Activated T-cell treated with anti-CD3 and anti-CD28 coated beads, Interleukin-2, amount 50 U/mL, for 24 hours (primary cell): ENCODE measurements at regions not wholly inside any gene's neighbourhood (a gene's known extent, or its start where the extent isn't known, plus 50 kb on each side); places are given as distances from the start of the nearest gene placed in this dataset.
"Not testable (repeated sequence)": the region's sequence is repeated elsewhere in the genome, so short reads cannot be mapped to it uniquely, and the experiment has no call there.

Experiments used
- DNase-seq: peaks from one replicate; pipeline ENCODE4 v3.0.0-alpha.2; 2020
- H3K27ac Mint-ChIP-seq: 2 replicates; pipeline ENCODE4 v1.8.0; 2020; ENCODE audit warnings: mild to moderate bottlenecking, mixed read lengths
- H3K27me3 Mint-ChIP-seq: 2 replicates; pipeline ENCODE4 v1.8.0; 2020; ENCODE audit warnings: mixed read lengths
- H3K36me3 Mint-ChIP-seq: 2 replicates; pipeline ENCODE4 v1.8.0; 2020; ENCODE audit warnings: low read depth, mixed read lengths
- H3K4me1 Mint-ChIP-seq: 2 replicates; pipeline ENCODE4 v1.8.0; 2020; ENCODE audit warnings: low read depth, mixed read lengths
- H3K4me3 Mint-ChIP-seq: 2 replicates; pipeline ENCODE4 v1.8.0; 2020; ENCODE audit warnings: mild to moderate bottlenecking, moderate library complexity, mixed read lengths
- H3K9me3 Mint-ChIP-seq: 2 replicates; pipeline ENCODE4 v1.8.0; 2020; ENCODE audit warnings: mixed read lengths

DNA sequence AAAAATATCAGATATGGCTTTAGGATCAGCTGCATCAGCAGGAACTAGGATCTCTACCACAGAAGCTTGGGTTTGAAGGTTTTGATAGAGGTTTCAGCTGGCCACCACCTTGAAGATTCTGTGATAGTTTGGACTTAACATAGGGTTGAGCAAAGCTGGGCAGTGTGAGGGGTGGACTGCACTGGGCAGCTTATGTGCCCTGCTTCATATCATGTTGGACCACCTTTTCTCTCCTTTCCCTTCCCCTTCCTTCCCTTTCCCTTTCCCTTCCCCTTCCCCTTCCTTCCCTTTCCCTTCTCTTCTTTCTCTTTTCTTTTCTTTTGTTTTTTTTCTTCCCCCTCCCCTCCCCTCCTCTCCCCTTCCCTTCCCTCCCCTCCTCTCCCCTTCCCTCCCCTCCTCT is 196.3 kb upstream of the CXCR4 start:
- no peak overlapping the region for H3K27ac Mint-ChIP-seq
- peaks cover 38% of the 10 kb centered on the region for H3K4me1 Mint-ChIP-seq
- no peak overlapping the region for H3K4me3 Mint-ChIP-seq
- H3K36me3 Mint-ChIP-seq: no peaks in the 10 kb centered on the region
- H3K9me3 Mint-ChIP-seq: no peaks in the 10 kb centered on the region
- H3K27me3 Mint-ChIP-seq: no peaks in the 10 kb centered on the region
- no peak for DNase-seq

- not testable (repeated sequence) for H3K27ac Mint-ChIP-seq, H3K27me3 Mint-ChIP-seq, H3K9me3 Mint-ChIP-seq, H3K4me3 Mint-ChIP-seq, DNase-seq, H3K36me3 Mint-ChIP-seq
- H3K4me1 Mint-ChIP-seq: peaks cover 34% of the 10 kb centered on the region
Observed at GRCh38 chr2:136312568-136312967, 194.6 kb upstream of the CXCR4 start.

GRCh38 chr2:136310797-136311603 is 193.1 kb upstream of the CXCR4 start:
- Mint-ChIP-seq H3K27ac (peak overlapping the region; percentile 90), H3K4me1 (peaks cover 36% of the 10 kb centered on the region), H3K9me3 (no peaks in the 10 kb centered on the region), H3K27me3 (no peaks in the 10 kb centered on the region), H3K36me3 (no peaks in the 10 kb centered on the region), H3K4me3 (peak overlapping the region; percentile 30)
- DNase-seq: peak; percentile 55

DNA sequence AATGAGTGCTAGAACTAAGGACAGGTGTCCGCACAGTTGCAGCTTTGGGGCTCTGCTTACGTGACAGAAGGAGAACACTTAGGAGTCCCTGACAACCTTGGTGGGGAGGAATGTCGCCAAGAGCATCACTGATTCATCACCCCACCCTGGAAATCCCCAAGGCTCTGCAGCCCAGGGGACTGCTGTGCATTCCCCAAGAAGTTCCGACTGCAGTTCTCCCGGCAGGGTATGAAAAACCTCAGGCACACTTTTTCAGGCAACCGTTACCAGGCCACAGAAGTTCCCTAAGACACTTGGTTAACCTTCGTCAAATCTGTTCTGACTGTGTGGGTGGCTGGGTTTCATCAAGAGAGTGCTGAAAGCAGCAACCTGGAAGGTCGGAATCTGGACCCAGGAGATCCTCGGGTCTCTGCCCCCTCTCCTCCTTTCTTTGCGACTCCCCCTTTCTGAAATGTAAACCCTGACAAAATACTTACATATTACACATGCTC is 192.1 kb upstream of the CXCR4 start:
- Mint-ChIP-seq H3K36me3 (no peaks in the 10 kb centered on the region), H3K27ac (peak overlapping the region; percentile 90), H3K4me3 (peak overlapping the region; percentile 30)

DNA sequence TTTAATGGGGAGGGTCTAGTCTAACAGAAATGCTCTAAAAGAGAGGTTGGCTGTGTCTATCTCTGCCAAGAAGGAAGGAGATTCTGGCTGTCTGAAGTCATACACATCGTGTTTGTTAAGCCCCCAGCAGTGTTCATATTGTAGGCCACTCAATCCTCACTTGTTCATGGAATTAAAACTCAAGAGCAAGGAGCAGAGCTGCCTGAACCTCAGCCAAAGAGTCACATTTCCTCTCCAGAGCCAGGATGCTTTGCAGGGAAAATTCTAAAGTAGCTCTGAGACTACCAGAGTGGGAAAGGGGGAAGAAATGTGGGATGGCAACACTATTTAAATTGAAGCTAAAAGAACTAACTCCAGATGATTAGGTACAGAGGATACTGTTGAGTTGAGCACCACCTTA is 190.7 kb upstream of the CXCR4 start:
- peaks cover 47% of the 10 kb centered on the region for H3K4me1 Mint-ChIP-seq
- no peak overlapping the region for H3K27ac Mint-ChIP-seq

More for the DNA sequence above, 192.1 kb upstream of the CXCR4 start:
- peak; percentile 51 for DNase-seq
- Mint-ChIP-seq H3K4me1 (peaks cover 45% of the 10 kb centered on the region), H3K9me3 (no peaks in the 10 kb centered on the region), H3K27me3 (no peaks in the 10 kb centered on the region)

GRCh38 chr2:136306836-136307235 is 188.9 kb upstream of the CXCR4 start:
- Mint-ChIP-seq H3K36me3 (no peaks in the 10 kb centered on the region), H3K27ac (no peak overlapping the region), H3K9me3 (no peaks in the 10 kb centered on the region), H3K4me3 (no peak overlapping the region), H3K4me1 (peaks cover 45% of the 10 kb centered on the region), H3K27me3 (no peaks in the 10 kb centered on the region)
- DNase-seq: no peak

More for the DNA sequence above, 190.7 kb upstream of the CXCR4 start:
- H3K27me3 Mint-ChIP-seq: no peaks in the 10 kb centered on the region
- no peak for DNase-seq
- H3K36me3 Mint-ChIP-seq: no peaks in the 10 kb centered on the region
- H3K9me3 Mint-ChIP-seq: no peaks in the 10 kb centered on the region
- H3K4me3 Mint-ChIP-seq: no peak overlapping the region

GRCh38 chr2:136305517-136306192 is 187.7 kb upstream of the CXCR4 start:
- peak overlapping the region; percentile 46 for H3K4me3 Mint-ChIP-seq
- DNase-seq: peak; percentile 70
- no peaks in the 10 kb centered on the region for H3K36me3 Mint-ChIP-seq
- no peaks in the 10 kb centered on the region for H3K27me3 Mint-ChIP-seq
- H3K9me3 Mint-ChIP-seq: no peaks in the 10 kb centered on the region
- peaks cover 33% of the 10 kb centered on the region for H3K4me1 Mint-ChIP-seq
- peak overlapping the region; percentile 88 for H3K27ac Mint-ChIP-seq

- H3K4me3 Mint-ChIP-seq: no peak overlapping the region
- no peaks in the 10 kb centered on the region for H3K36me3 Mint-ChIP-seq
- no peaks in the 10 kb centered on the region for H3K27me3 Mint-ChIP-seq
- H3K9me3 Mint-ChIP-seq: no peaks in the 10 kb centered on the region
- H3K27ac Mint-ChIP-seq: no peak overlapping the region
- peaks cover 27% of the 10 kb centered on the region for H3K4me1 Mint-ChIP-seq
- DNase-seq: no peak
Observed at GRCh38 chr2:136301006-136301405, 183.1 kb upstream of the CXCR4 start.

- H3K27me3 Mint-ChIP-seq: no peaks in the 10 kb centered on the region
- H3K4me1 Mint-ChIP-seq: peaks cover 13% of the 10 kb centered on the region
- DNase-seq: no peak
- no peaks in the 10 kb centered on the region for H3K36me3 Mint-ChIP-seq
- no peaks in the 10 kb centered on the region for H3K9me3 Mint-ChIP-seq
- no peak overlapping the region for H3K4me3 Mint-ChIP-seq
- H3K27ac Mint-ChIP-seq: no peak overlapping the region
Observed at GRCh38 chr2:136298631-136299030, 180.7 kb upstream of the CXCR4 start.

GRCh38 chr2:136297994-136298393 is 180.0 kb upstream of the CXCR4 start:
- no peak for DNase-seq
- no peak overlapping the region for H3K4me3 Mint-ChIP-seq
- no peaks in the 10 kb centered on the region for H3K36me3 Mint-ChIP-seq
- no peak overlapping the region for H3K27ac Mint-ChIP-seq
- H3K27me3 Mint-ChIP-seq: no peaks in the 10 kb centered on the region
- H3K4me1 Mint-ChIP-seq: peaks cover 13% of the 10 kb centered on the region
- no peaks in the 10 kb centered on the region for H3K9me3 Mint-ChIP-seq

- DNase-seq: no peak
- Mint-ChIP-seq H3K4me3 (no peak overlapping the region), H3K36me3 (no peaks in the 10 kb centered on the region), H3K9me3 (no peaks in the 10 kb centered on the region), H3K27me3 (no peaks in the 10 kb centered on the region), H3K27ac (no peak overlapping the region), H3K4me1 (peaks cover 19% of the 10 kb centered on the region)
Observed at GRCh38 chr2:136297312-136297711, 179.4 kb upstream of the CXCR4 start.

GRCh38 chr2:136295168-136295567 is 177.2 kb upstream of the CXCR4 start:
- Mint-ChIP-seq H3K27me3 (no peaks in the 10 kb centered on the region), H3K27ac (no peak overlapping the region), H3K36me3 (no peaks in the 10 kb centered on the region), H3K4me1 (peaks cover 25% of the 10 kb centered on the region), H3K9me3 (no peaks in the 10 kb centered on the region), H3K4me3 (no peak overlapping the region)
- no peak for DNase-seq

DNA sequence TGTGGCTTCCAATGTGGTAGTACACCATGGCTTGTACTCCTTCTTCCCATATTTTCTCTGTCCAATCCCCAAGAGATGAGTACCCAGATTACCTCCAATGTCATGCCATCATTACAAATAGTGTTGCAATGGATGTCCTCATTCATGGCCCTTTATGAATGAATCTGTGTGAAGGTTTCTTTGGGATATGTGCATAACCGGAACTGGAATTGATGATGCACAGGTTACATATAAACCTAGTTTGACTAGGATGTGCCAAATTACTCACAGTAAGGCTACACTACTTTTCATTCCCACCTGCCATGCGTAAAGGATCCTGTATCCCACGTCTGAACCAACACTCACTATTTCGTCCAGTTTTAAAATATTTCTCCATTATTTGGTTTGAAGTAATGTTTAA is 173.9 kb upstream of the CXCR4 start:
- no peaks in the 10 kb centered on the region for H3K9me3 Mint-ChIP-seq
- H3K27ac Mint-ChIP-seq: no peak overlapping the region
- H3K36me3 Mint-ChIP-seq: no peaks in the 10 kb centered on the region
- H3K4me1 Mint-ChIP-seq: peaks cover 16% of the 10 kb centered on the region
- H3K4me3 Mint-ChIP-seq: no peak overlapping the region
- no peak for DNase-seq
- H3K27me3 Mint-ChIP-seq: no peaks in the 10 kb centered on the region

DNA sequence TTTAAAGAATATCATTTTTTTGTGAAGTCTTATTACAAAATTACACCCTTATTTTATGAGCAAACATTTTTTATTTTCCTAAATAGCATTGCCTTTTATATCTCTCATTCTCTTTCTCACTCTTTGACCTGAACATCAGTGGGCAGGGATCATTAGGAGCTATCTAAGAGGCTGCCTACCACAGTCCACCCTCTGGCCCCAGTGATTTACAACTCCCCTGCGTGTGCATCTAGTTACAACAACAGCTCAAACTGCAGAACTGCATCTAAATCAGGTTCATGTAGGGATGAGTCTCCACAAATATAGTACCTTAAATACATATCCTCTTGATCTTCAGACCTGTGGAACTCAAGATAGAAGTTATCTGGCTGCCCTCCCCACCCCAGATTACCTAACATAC is 172.4 kb upstream of the CXCR4 start:
- Mint-ChIP-seq H3K27me3 (no peaks in the 10 kb centered on the region), H3K36me3 (no peaks in the 10 kb centered on the region), H3K4me1 (peaks cover 23% of the 10 kb centered on the region), H3K4me3 (no peak overlapping the region), H3K9me3 (no peaks in the 10 kb centered on the region), H3K27ac (no peak overlapping the region)
- no peak for DNase-seq

- Mint-ChIP-seq H3K27ac (no peak overlapping the region), H3K9me3 (no peaks in the 10 kb centered on the region), H3K4me3 (no peak overlapping the region), H3K36me3 (no peaks in the 10 kb centered on the region), H3K27me3 (no peaks in the 10 kb centered on the region), H3K4me1 (peaks cover 37% of the 10 kb centered on the region)
- no peak for DNase-seq
Observed at GRCh38 chr2:136288249-136288648, 170.3 kb upstream of the CXCR4 start.
